Esophagus muscularis mucosa (tissue), 3 donors: ENCODE measurements at regions not wholly inside any gene's neighbourhood (a gene's known extent, or its start where the extent isn't known, plus 50 kb on each side); places are given as distances from the start of the nearest gene placed in this dataset.
"Not testable (repeated sequence)": the region's sequence is repeated elsewhere in the genome, so short reads cannot be mapped to it uniquely, and the experiment has no call there.

Experiments used
- POLR2A ChIP-seq: fragments of 450-650 bp; IDR thresholded peaks from one replicate; pipeline ENCODE4 v1.6.1; 2017; ENCODE audit warnings: antibody characterized with exemption, moderate library complexity, mild to moderate bottlenecking, low read depth
- POLR2AphosphoS5 ChIP-seq, 2 donors: sonication (generic); formaldehyde crosslinking; IDR thresholded peaks; one replicate each; pipeline ENCODE4 v1.6.1; 2017; ENCODE audit warnings: antibody characterized with exemption in 2 of 2
- TF ChIP-seq, protein P1 (sequence below), 3 experiments: fragments of 200-600 bp in 2 of 3; fragments of 450-650 bp in 1 of 3; sonication (generic) in 2 of 3; IDR thresholded peaks; one replicate each; pipeline ENCODE4 v1.5.1; 2017 to 2019; ENCODE audit warnings: antibody characterized with exemption in 3 of 3, mild to moderate bottlenecking in 2 of 3, moderate library complexity in 1 of 3

DNA sequence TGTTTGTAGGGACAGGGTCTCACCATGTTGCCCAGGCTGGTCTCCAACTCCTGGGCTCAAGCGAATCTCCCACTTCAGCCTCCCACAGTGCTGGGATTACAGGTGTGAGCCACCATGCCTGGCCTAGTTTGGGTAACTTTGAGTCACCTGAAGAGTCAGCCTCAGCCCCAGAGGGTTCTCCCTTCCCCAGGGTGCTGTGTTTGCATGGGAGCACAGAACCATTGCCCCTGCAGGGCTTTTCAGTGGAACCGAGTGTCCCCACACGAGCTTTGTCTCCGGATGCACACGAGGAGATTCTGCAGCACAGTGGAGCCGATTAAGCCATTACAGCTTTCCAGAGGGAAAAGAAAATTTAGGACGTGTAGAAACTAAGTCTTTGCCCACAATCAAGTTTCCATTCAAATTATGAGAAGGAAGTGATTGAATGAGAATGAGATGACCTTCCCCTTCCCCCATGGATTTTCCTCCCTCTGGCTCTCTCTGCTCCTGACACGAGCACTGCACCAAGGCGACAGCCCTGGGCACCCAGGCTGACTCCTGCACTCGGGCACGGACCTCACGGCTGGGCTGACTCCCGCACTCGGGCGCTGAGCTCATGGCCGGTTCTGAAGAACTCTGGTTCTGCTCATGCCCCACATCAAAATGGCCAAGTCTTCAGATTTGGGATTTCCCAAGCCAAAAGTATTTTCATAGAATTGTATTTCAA, 81.8 kb downstream of the TTLL2 start:
- TF ChIP-seq, protein P1, sequence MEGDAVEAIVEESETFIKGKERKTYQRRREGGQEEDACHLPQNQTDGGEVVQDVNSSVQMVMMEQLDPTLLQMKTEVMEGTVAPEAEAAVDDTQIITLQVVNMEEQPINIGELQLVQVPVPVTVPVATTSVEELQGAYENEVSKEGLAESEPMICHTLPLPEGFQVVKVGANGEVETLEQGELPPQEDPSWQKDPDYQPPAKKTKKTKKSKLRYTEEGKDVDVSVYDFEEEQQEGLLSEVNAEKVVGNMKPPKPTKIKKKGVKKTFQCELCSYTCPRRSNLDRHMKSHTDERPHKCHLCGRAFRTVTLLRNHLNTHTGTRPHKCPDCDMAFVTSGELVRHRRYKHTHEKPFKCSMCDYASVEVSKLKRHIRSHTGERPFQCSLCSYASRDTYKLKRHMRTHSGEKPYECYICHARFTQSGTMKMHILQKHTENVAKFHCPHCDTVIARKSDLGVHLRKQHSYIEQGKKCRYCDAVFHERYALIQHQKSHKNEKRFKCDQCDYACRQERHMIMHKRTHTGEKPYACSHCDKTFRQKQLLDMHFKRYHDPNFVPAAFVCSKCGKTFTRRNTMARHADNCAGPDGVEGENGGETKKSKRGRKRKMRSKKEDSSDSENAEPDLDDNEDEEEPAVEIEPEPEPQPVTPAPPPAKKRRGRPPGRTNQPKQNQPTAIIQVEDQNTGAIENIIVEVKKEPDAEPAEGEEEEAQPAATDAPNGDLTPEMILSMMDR (IDR thresholded peaks at IDR 0.05) = not testable (repeated sequence)
- TF ChIP-seq POLR2A; POLR2AphosphoS5 (IDR thresholded peaks at IDR 0.05): not testable (repeated sequence)
